ENCODE measurements at regions not wholly inside any gene's neighbourhood (a gene's known extent, or its start where the extent isn't known, plus 50 kb on each side); places are given as distances from the start of the nearest gene placed in this dataset.

DNA sequence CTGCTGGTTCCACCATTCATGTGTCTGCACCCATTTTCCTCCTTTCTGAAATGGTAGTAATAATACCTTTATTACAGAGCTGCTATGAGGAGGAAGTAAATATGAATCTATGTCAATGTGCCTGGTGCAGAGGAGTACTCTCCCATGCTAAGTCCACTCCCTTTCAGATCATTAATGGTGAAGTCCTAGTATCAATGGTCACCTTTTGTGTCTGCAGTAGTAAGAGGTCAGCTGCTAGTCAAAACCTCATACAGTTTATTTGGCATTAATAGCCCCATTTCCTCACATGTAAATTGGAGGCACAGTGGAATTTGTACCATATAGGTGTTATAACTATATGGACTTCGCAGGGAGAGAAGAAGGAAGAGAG, 581.0 kb downstream of the REEP3 start:
- TF ChIP-seq, protein P1, sequence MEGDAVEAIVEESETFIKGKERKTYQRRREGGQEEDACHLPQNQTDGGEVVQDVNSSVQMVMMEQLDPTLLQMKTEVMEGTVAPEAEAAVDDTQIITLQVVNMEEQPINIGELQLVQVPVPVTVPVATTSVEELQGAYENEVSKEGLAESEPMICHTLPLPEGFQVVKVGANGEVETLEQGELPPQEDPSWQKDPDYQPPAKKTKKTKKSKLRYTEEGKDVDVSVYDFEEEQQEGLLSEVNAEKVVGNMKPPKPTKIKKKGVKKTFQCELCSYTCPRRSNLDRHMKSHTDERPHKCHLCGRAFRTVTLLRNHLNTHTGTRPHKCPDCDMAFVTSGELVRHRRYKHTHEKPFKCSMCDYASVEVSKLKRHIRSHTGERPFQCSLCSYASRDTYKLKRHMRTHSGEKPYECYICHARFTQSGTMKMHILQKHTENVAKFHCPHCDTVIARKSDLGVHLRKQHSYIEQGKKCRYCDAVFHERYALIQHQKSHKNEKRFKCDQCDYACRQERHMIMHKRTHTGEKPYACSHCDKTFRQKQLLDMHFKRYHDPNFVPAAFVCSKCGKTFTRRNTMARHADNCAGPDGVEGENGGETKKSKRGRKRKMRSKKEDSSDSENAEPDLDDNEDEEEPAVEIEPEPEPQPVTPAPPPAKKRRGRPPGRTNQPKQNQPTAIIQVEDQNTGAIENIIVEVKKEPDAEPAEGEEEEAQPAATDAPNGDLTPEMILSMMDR (conservative IDR thresholded peaks at IDR 0.05; ENCODE audit: low read depth in 2 of 2) = no peak
- TF ChIP-seq CREB1 (CRISPR knock-in tag; IDR thresholded peaks at IDR 0.05; ENCODE audit: low read depth) = no peak
